Tibial nerve (tissue), 4 donors: ENCODE measurements at regions not wholly inside any gene's neighbourhood (a gene's known extent, or its start where the extent isn't known, plus 50 kb on each side); places are given as distances from the start of the nearest gene placed in this dataset.

Source experiments
- EP300 ChIP-seq, 2 donors: sonication (generic); formaldehyde crosslinking; IDR thresholded peaks; one replicate each; pipeline ENCODE4 v1.6.1; 2017; ENCODE audit warnings: antibody characterized with exemption in 2 of 2, mild to moderate bottlenecking in 1 of 2
- TF ChIP-seq, protein P1 (sequence below), 5 experiments: fragments of 200-600 bp in 3 of 5; fragments of 450-650 bp in 2 of 5; sonication (generic) in 3 of 5; IDR thresholded peaks; one replicate each; pipeline ENCODE4 v1.5.1; 2016 to 2019; ENCODE audit warnings: antibody characterized with exemption in 5 of 5, mild to moderate bottlenecking in 3 of 5, moderate library complexity in 2 of 5

- TF ChIP-seq, protein P1, sequence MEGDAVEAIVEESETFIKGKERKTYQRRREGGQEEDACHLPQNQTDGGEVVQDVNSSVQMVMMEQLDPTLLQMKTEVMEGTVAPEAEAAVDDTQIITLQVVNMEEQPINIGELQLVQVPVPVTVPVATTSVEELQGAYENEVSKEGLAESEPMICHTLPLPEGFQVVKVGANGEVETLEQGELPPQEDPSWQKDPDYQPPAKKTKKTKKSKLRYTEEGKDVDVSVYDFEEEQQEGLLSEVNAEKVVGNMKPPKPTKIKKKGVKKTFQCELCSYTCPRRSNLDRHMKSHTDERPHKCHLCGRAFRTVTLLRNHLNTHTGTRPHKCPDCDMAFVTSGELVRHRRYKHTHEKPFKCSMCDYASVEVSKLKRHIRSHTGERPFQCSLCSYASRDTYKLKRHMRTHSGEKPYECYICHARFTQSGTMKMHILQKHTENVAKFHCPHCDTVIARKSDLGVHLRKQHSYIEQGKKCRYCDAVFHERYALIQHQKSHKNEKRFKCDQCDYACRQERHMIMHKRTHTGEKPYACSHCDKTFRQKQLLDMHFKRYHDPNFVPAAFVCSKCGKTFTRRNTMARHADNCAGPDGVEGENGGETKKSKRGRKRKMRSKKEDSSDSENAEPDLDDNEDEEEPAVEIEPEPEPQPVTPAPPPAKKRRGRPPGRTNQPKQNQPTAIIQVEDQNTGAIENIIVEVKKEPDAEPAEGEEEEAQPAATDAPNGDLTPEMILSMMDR (IDR thresholded peaks at IDR 0.05): no peak
- TF ChIP-seq EP300 (IDR thresholded peaks at IDR 0.05): no peak
Measured at GRCh38 chr21:27511233-27511632, 544.3 kb upstream of the ADAMTS5 start.
